ENCODE measurements at regions not wholly inside any gene's neighbourhood (a gene's known extent, or its start where the extent isn't known, plus 50 kb on each side); places are given as distances from the start of the nearest gene placed in this dataset.

- Histone ChIP-seq H3K27me3 (no peaks in the 10 kb centered on the region), H3K27ac (no peak overlapping the region), H3K36me3 (no peaks in the 10 kb centered on the region), H3K9me3 (no peaks in the 10 kb centered on the region), H3K4me1 (no peaks in the 10 kb centered on the region), H3K4me3 (no peak overlapping the region)
- intact Hi-C loops (cut with DNase I; ENCODE audit: low total_unique reads) = no loop called here
- peak in 1 of 2 experiments; percentile 7 for TF ChIP-seq CTCF (IDR thresholded peaks at IDR 0.05)
- DNase-seq = no peak
These were observed 172.7 kb upstream of the OR4E1 start for GRCh38 chr14:21846227-21846885.

GRCh38 chr14:21840765-21841164, 167.1 kb upstream of the OR4E1 start:
- no peak for TF ChIP-seq CTCF (IDR thresholded peaks at IDR 0.05)
- DNase-seq = no peak
- intact Hi-C loops (cut with DNase I; ENCODE audit: low total_unique reads) = no loop called here
- H3K27ac ChIP-seq = no peak overlapping the region
- H3K9me3 ChIP-seq = peaks cover 0 to 2% (median 0%) of the 10 kb centered on the region in 3 donors
- H3K4me1 ChIP-seq = no peaks in the 10 kb centered on the region
- no peaks in the 10 kb centered on the region for H3K27me3 ChIP-seq
- no peak overlapping the region for H3K4me3 ChIP-seq
- H3K36me3 ChIP-seq = no peaks in the 10 kb centered on the region

DNA sequence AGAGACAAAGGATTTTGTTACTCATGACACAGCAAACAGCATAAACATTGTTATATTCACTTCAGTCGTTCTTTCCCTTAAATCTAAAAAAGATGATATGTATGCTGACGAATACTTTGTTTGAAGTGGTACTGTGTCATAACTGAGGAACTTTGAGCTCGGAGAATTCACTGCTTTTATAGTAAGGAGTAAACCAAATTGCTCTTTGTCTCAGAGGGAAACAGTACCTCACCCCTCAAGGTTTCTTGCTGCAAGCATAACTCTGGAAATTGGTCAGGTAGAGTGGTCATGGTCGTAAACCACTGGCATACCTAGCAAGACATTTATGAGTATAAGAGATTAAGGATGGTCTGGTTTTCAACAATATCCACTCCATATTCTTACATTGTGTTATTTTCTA, 160.2 kb upstream of the OR4E1 start:
- Histone ChIP-seq H3K4me3 (no peak overlapping the region), H3K36me3 (no peaks in the 10 kb centered on the region), H3K27me3 (no peaks in the 10 kb centered on the region), H3K27ac (no peak overlapping the region), H3K9me3 (peaks cover 0 to 11% (median 0%) of the 10 kb centered on the region in 3 donors), H3K4me1 (no peaks in the 10 kb centered on the region)
- no peak for TF ChIP-seq CTCF (IDR thresholded peaks at IDR 0.05)
- no peak for DNase-seq
- intact Hi-C loops (cut with DNase I; ENCODE audit: low total_unique reads) = no loop called here

DNA sequence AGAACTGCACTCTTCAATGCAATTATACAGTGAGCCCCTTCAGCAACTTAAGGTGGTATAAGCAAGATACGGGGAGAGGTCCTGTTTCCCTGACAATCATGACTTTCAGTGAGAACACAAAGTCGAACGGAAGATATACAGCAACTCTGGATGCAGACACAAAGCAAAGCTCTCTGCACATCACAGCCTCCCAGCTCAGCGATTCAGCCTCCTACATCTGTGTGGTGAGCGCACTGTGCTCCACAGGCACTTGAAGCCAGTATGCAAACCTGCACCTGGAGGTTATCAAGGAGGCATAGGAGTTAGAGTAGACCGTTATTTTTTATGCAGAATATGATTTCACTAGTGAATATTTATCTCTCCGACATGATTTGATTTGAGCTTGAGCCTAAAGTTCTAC, 152.2 kb upstream of the OR4E1 start:
- Histone ChIP-seq H3K27me3 (no peaks in the 10 kb centered on the region), H3K4me1 (no peaks in the 10 kb centered on the region), H3K4me3 (no peak overlapping the region), H3K27ac (no peak overlapping the region), H3K36me3 (no peaks in the 10 kb centered on the region), H3K9me3 (no peaks in the 10 kb centered on the region)
- TF ChIP-seq CTCF (IDR thresholded peaks at IDR 0.05) = no peak
- no peak for DNase-seq
- intact Hi-C loops (cut with DNase I; ENCODE audit: low total_unique reads) = no loop called here

- no peak overlapping the region for H3K27ac ChIP-seq
- H3K4me3 ChIP-seq = no peak overlapping the region
- H3K27me3 ChIP-seq = no peaks in the 10 kb centered on the region
- TF ChIP-seq CTCF (IDR thresholded peaks at IDR 0.05) = no peak
- no peaks in the 10 kb centered on the region for H3K9me3 ChIP-seq
- no peak for DNase-seq
- no peaks in the 10 kb centered on the region for H3K4me1 ChIP-seq
- H3K36me3 ChIP-seq = no peaks in the 10 kb centered on the region
- intact Hi-C loops (cut with DNase I; ENCODE audit: low total_unique reads) = no loop called here
These were observed 151.6 kb upstream of the OR4E1 start for GRCh38 chr14:21825149-21825743.
